Spleen (tissue), 7 donors: ENCODE measurements at regions not wholly inside any gene's neighbourhood (a gene's known extent, or its start where the extent isn't known, plus 50 kb on each side); places are given as distances from the start of the nearest gene placed in this dataset.

Experiments
- POLR2A ChIP-seq, 3 donors: fragments of 450-650 bp; IDR thresholded peaks; one replicate each; pipeline ENCODE4 v1.5.1; 2017; ENCODE audit warnings: antibody characterized with exemption in 3 of 3, mild to moderate bottlenecking in 1 of 3
- POLR2AphosphoS5 ChIP-seq, 3 donors: sonication (generic); formaldehyde crosslinking; IDR thresholded peaks; one replicate each; pipeline ENCODE4 v1.5.1; 2017; ENCODE audit warnings: antibody characterized with exemption in 3 of 3
- TF ChIP-seq, protein P1 (sequence below), 11 experiments: fragments of 200-600 bp in 7 of 11; fragments of 450-650 bp in 4 of 11; sonication (generic) in 4 of 11; IDR thresholded peaks in 8 of 11; conservative IDR thresholded peaks in 3 of 11; 1 replicate in 7 of 11; 2 replicates in 4 of 11; pipeline versions ENCODE4 v1.4.0 to v1.8.0; 2016 to 2021; ENCODE audit warnings: antibody characterized with exemption in 11 of 11, inconsistent platforms in 4 of 11, mild to moderate bottlenecking in 1 of 11
- donor health status: DM: no; HTN: no; CAD: no; lungs with moderate emphysema.
- donor health status: DM: no; HTN: no; CAD: no.
- donor health status: DM: no; HTN: no; CAD: no.

DNA sequence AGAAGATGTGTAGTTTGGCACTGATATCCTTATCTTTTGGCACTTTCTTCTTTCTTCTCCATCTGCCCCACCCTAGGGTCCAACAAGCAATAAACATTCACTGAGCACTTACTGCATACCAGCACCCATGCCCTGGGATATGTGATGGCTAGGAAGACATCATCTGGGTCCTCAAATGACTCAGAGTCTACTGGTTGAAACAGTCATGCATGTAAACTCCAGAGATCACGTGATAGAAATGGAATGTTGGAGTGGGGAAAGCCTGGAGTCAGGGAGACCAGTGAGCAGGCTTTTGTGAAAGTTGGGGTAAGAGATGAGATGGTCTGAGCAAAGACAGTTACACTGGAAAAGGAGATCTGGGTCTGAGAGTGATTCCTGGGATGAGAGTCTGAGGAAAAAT is 724.9 kb upstream of the TENM4 start:
- TF ChIP-seq POLR2AphosphoS5 (IDR thresholded peaks at IDR 0.05) = no peak
- TF ChIP-seq POLR2A (IDR thresholded peaks at IDR 0.05) = no peak
- TF ChIP-seq, protein P1, sequence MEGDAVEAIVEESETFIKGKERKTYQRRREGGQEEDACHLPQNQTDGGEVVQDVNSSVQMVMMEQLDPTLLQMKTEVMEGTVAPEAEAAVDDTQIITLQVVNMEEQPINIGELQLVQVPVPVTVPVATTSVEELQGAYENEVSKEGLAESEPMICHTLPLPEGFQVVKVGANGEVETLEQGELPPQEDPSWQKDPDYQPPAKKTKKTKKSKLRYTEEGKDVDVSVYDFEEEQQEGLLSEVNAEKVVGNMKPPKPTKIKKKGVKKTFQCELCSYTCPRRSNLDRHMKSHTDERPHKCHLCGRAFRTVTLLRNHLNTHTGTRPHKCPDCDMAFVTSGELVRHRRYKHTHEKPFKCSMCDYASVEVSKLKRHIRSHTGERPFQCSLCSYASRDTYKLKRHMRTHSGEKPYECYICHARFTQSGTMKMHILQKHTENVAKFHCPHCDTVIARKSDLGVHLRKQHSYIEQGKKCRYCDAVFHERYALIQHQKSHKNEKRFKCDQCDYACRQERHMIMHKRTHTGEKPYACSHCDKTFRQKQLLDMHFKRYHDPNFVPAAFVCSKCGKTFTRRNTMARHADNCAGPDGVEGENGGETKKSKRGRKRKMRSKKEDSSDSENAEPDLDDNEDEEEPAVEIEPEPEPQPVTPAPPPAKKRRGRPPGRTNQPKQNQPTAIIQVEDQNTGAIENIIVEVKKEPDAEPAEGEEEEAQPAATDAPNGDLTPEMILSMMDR (IDR thresholded peaks at IDR 0.05 in 8 of 11, conservative IDR thresholded peaks at IDR 0.05 in 3 of 11) = no peak
